ENCODE measurements at regions not wholly inside any gene's neighbourhood (a gene's known extent, or its start where the extent isn't known, plus 50 kb on each side); places are given as distances from the start of the nearest gene placed in this dataset.

GRCh38 chr10:45198486-45199204 lies 116.8 kb downstream of the OR13A1 start:
- TF ChIP-seq CTCF (IDR thresholded peaks at IDR 0.05) (no peak), POLR2A (IDR thresholded peaks at IDR 0.05) (no peak)

Data from right lobe of liver (tissue), 4 donors.